Fibroblast of lung (primary cell): ENCODE measurements at regions not wholly inside any gene's neighbourhood (a gene's known extent, or its start where the extent isn't known, plus 50 kb on each side); places are given as distances from the start of the nearest gene placed in this dataset.

Experiments used
- CTCF ChIP-seq, 2 donors: IDR thresholded peaks in 1 of 2; conservative IDR thresholded peaks in 1 of 2; 1 replicate in 1 of 2; 2 replicates in 1 of 2; pipeline ENCODE4 v1.5.1; 2011 to 2012; ENCODE audit warnings: low read length in 2 of 2, control low read depth in 1 of 2, inconsistent platforms in 1 of 2, low read depth in 1 of 2, mild to moderate bottlenecking in 1 of 2
- EZH2 ChIP-seq: IDR thresholded peaks from 2 replicates; pipeline ENCODE4 v1.5.1; 2012; ENCODE audit warnings: low read length, control low read depth, mild to moderate bottlenecking; ENCODE audit errors: missing control alignments

- TF ChIP-seq CTCF (conservative IDR thresholded peaks at IDR 0.05 in 1 of 2, IDR thresholded peaks at IDR 0.05 in 1 of 2; ENCODE audit: low read depth in 1 of 2, low read length in 2 of 2) (no peak), EZH2 (no peak)
These were observed 156.4 kb upstream of the MDFIC start for GRCh38 chr7:114765331-114766040.
